ELF-1 (cell line): ENCODE measurements at regions not wholly inside any gene's neighbourhood (a gene's known extent, or its start where the extent isn't known, plus 50 kb on each side); places are given as distances from the start of the nearest gene placed in this dataset.

ENCODE experiments used
- DNase-seq: peaks from one replicate; pipeline ENCODE4 v3.0.0-alpha.2; 2016; ENCODE audit warnings: low read depth, low spot score

GRCh38 chr6:74956559-74957428, 249.1 kb downstream of the COL12A1 start:
- no peak for DNase-seq

- no peak for DNase-seq
Measured at GRCh38 chr6:74953708-74954107, 252.1 kb downstream of the COL12A1 start.

- no peak for DNase-seq
Measured at GRCh38 chr6:74946961-74947360, 258.9 kb downstream of the COL12A1 start.

GRCh38 chr6:74942130-74942529, 263.7 kb downstream of the COL12A1 start:
- DNase-seq: no peak

- no peak for DNase-seq
Measured at GRCh38 chr6:74941424-74941823, 264.4 kb downstream of the COL12A1 start.

- DNase-seq: no peak
Measured at GRCh38 chr6:74939721-74940620, 265.9 kb downstream of the COL12A1 start.

GRCh38 chr6:74939151-74939708, 266.6 kb downstream of the COL12A1 start:
- no peak for DNase-seq

- no peak for DNase-seq
Measured at GRCh38 chr6:74937936-74938335, 267.9 kb downstream of the COL12A1 start.

GRCh38 chr6:74936886-74937285, 269.0 kb downstream of the COL12A1 start:
- no peak for DNase-seq

GRCh38 chr6:74932232-74932888, 273.5 kb downstream of the COL12A1 start:
- DNase-seq: no peak

GRCh38 chr6:74931558-74931957, 274.3 kb downstream of the COL12A1 start:
- DNase-seq: no peak

GRCh38 chr6:74928203-74928602, 277.6 kb downstream of the COL12A1 start:
- DNase-seq: no peak

- no peak for DNase-seq
Measured at GRCh38 chr6:74927299-74927698, 278.6 kb downstream of the COL12A1 start.

- DNase-seq: no peak
Measured at GRCh38 chr6:74925683-74926082, 280.2 kb downstream of the COL12A1 start.

GRCh38 chr6:74914888-74915287, 291.0 kb downstream of the COL12A1 start:
- no peak for DNase-seq

- DNase-seq: no peak
Measured at GRCh38 chr6:74912234-74912633, 293.6 kb downstream of the COL12A1 start.

- DNase-seq: no peak
Measured at GRCh38 chr6:74902846-74903245, 303.0 kb downstream of the COL12A1 start.

- DNase-seq: no peak
Measured at GRCh38 chr6:74902089-74902488, 303.8 kb downstream of the COL12A1 start.

GRCh38 chr6:74901576-74901975, 304.3 kb downstream of the COL12A1 start:
- DNase-seq: no peak

GRCh38 chr6:74899416-74899815, 306.4 kb downstream of the COL12A1 start:
- no peak for DNase-seq

GRCh38 chr6:74892091-74892490, 313.8 kb downstream of the COL12A1 start:
- no peak for DNase-seq

GRCh38 chr6:74891349-74891831, 314.5 kb downstream of the COL12A1 start:
- no peak for DNase-seq
